Astrocyte (in vitro differentiated cells and primary cell): ENCODE measurements at regions not wholly inside any gene's neighbourhood (a gene's known extent, or its start where the extent isn't known, plus 50 kb on each side); places are given as distances from the start of the nearest gene placed in this dataset.
"Not testable (repeated sequence)": the region's sequence is repeated elsewhere in the genome, so short reads cannot be mapped to it uniquely, and the experiment has no call there.

Source experiments
- DNase-seq: peaks from one replicate; pipeline ENCODE4 v3.0.0-alpha.2; 2010; ENCODE audit warnings: low read depth
- FAIRE-seq: peaks from 2 replicates; lab custom pipeline; 2011; peaks lifted over from hg19 to GRCh38; lab: Jason Lieb, UNC
- H2AFZ ChIP-seq: 2 replicates; pipeline ENCODE4 v1.6.0; 2012; ENCODE audit warnings: low read depth, low read length, inconsistent platforms
- H3K27ac ChIP-seq: 2 replicates; pipeline ENCODE4 v1.5.1; 2011; ENCODE audit warnings: low read depth, low read length, inconsistent platforms
- H3K27me3 ChIP-seq: 2 replicates; pipeline ENCODE4 v1.6.0; 2011; ENCODE audit warnings: low read length, inconsistent platforms; ENCODE audit not compliant: insufficient read depth
- H3K36me3 ChIP-seq: 2 replicates; pipeline ENCODE4 v1.5.1; 2011; ENCODE audit warnings: low read length, inconsistent platforms; ENCODE audit not compliant: insufficient read depth
- H3K4me1 ChIP-seq: 2 replicates; pipeline ENCODE4 v1.5.1; 2011; ENCODE audit warnings: low read length, inconsistent platforms; ENCODE audit not compliant: insufficient read depth
- H3K4me2 ChIP-seq: 2 replicates; pipeline ENCODE4 v1.6.0; 2012; ENCODE audit warnings: low read length, inconsistent platforms
- H3K4me3 ChIP-seq: 2 replicates; pipeline ENCODE4 v1.5.1; 2011; ENCODE audit warnings: low read depth, mild to moderate bottlenecking, low read length, inconsistent platforms; ENCODE audit not compliant: insufficient read depth
- H3K79me2 ChIP-seq: 2 replicates; pipeline ENCODE4 v1.6.0; 2012; ENCODE audit warnings: mild to moderate bottlenecking, low read length, inconsistent platforms; ENCODE audit not compliant: insufficient read depth
- H3K9ac ChIP-seq: 2 replicates; pipeline ENCODE4 v1.6.0; 2012; ENCODE audit warnings: mild to moderate bottlenecking, low read length, inconsistent platforms
- H3K9me3 ChIP-seq: 2 replicates; pipeline ENCODE4 v1.5.1; 2012; ENCODE audit warnings: low read depth, mild to moderate bottlenecking, low read length, inconsistent platforms; ENCODE audit not compliant: insufficient read depth
- H4K20me1 ChIP-seq: 2 replicates; pipeline ENCODE4 v1.6.0; 2012; ENCODE audit warnings: low read length, inconsistent platforms; ENCODE audit not compliant: insufficient read depth
- H3K27ac Mint-ChIP-seq: one replicate; pipeline ENCODE4 v1.8.0; 2021; ENCODE audit warnings: mild to moderate bottlenecking, mixed read lengths; ENCODE audit not compliant: unreplicated experiment
- H3K27me3 Mint-ChIP-seq: one replicate; pipeline ENCODE4 v1.8.0; 2021; ENCODE audit warnings: low read depth, mixed read lengths; ENCODE audit not compliant: unreplicated experiment
- H3K36me3 Mint-ChIP-seq: one replicate; pipeline ENCODE4 v1.8.0; 2021; ENCODE audit warnings: low read depth, mixed read lengths; ENCODE audit not compliant: unreplicated experiment
- H3K4me1 Mint-ChIP-seq: one replicate; pipeline ENCODE4 v1.8.0; 2021; ENCODE audit warnings: low read depth, mixed read lengths; ENCODE audit not compliant: unreplicated experiment
- H3K4me3 Mint-ChIP-seq: one replicate; pipeline ENCODE4 v1.8.0; 2021; ENCODE audit warnings: mild to moderate bottlenecking, moderate library complexity, mixed read lengths; ENCODE audit not compliant: unreplicated experiment
- H3K9me3 Mint-ChIP-seq: one replicate; pipeline ENCODE4 v1.8.0; 2021; ENCODE audit warnings: mild to moderate bottlenecking, mixed read lengths; ENCODE audit not compliant: unreplicated experiment
- CTCF ChIP-seq: IDR thresholded peaks from 2 replicates; pipeline ENCODE4 v1.5.1; 2011; ENCODE audit warnings: low read depth, mild to moderate bottlenecking, inconsistent platforms, low read length, moderate library complexity; ENCODE audit not compliant: insufficient read depth
- EZH2 ChIP-seq: IDR thresholded peaks from 2 replicates; pipeline ENCODE4 v1.6.1; 2012; ENCODE audit warnings: mild to moderate bottlenecking, low read length, inconsistent platforms; ENCODE audit not compliant: insufficient read depth

DNA sequence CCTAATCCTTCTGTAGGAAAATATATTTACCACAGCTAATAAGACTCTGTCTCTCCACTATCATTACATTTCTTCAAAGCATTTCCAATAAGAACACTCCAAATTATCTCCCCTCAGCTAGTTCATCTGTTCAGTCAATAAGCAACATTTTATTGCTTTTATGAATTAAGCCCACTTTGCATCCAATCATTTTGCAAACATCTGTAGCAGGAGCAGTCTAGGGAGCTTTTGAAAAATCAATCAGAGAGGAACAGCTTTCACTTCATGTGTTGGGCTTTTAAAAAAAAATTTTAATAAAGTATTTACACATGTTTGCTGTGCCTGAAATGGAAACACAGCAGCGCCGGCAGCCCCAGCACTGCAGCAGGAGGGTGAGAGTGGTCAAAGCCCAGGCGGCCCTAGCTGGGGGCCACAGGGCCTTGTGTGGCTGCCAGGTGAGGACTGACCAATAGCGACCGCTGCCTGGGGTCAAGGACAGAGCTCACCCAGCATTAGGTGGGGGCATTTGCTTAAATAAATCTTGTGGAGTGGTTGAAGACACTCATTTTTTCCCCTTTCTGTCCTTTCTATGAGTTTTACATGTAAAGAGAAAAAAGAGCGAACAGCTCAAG lies 250.7 kb downstream of the RNF144A start:
- no peaks in the 10 kb centered on the region for H3K9me3 ChIP-seq
- Mint-ChIP-seq H3K4me3 (no peak overlapping the region), H3K36me3 (no peaks in the 10 kb centered on the region), H3K27ac (no peak overlapping the region), H3K4me1 (peaks cover 4% of the 10 kb centered on the region), H3K27me3 (peaks cover 7% of the 10 kb centered on the region), H3K9me3 (no peaks in the 10 kb centered on the region)
- H4K20me1 ChIP-seq = no peaks in the 10 kb centered on the region
- H3K4me1 ChIP-seq = no peaks in the 10 kb centered on the region
- no peak for TF ChIP-seq CTCF
- no peak for TF ChIP-seq EZH2
- no peaks in the 10 kb centered on the region for H3K79me2 ChIP-seq
- H3K9ac ChIP-seq = no peak overlapping the region
- H3K36me3 ChIP-seq = no peaks in the 10 kb centered on the region
- H3K27ac ChIP-seq = no peak overlapping the region
- FAIRE-seq (no peak), DNase-seq (no peak)
- no peak overlapping the region for H2AFZ ChIP-seq
- no peak overlapping the region for H3K4me2 ChIP-seq
- no peaks in the 10 kb centered on the region for H3K27me3 ChIP-seq
- H3K4me3 ChIP-seq = no peak overlapping the region

- TF ChIP-seq EZH2 (no peak), CTCF (no peak)
Measured at GRCh38 chr2:7169593-7169992, 252.4 kb downstream of the RNF144A start.

DNA sequence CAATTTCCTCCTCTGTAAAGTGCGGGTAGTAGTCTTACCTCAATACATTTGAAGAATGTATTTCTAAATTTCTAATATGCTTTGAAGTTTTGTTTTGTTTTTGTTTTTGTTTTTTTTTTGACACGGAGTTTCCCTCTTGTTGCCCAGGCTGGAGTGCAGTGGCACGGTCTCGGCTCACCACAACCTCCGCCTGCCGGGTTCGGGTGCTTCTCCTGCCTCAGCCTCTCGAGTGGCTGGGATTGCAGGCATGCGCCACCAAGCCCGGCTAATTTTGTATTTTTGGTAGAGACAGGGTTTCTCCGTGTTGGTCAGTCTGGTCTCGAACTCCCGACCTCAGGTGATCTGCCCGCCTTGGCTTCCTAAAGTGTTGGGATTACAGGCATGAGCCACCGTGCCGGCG lies 261.8 kb downstream of the RNF144A start:
- H3K36me3 Mint-ChIP-seq, DNase-seq, H3K4me2 ChIP-seq, H2AFZ ChIP-seq, H3K27me3 ChIP-seq, H3K79me2 ChIP-seq, H3K4me1 ChIP-seq, H3K27ac ChIP-seq, FAIRE-seq, H3K9me3 Mint-ChIP-seq, H3K4me3 ChIP-seq, H3K9ac ChIP-seq, H3K27me3 Mint-ChIP-seq, H3K4me3 Mint-ChIP-seq, H3K36me3 ChIP-seq, H4K20me1 ChIP-seq, H3K27ac Mint-ChIP-seq, H3K9me3 ChIP-seq: not testable (repeated sequence)
- peaks cover 15% of the 10 kb centered on the region for H3K4me1 Mint-ChIP-seq

More at GRCh38 chr2:7169593-7169992, 252.4 kb downstream of the RNF144A start:
- Mint-ChIP-seq H3K4me1 (no peaks in the 10 kb centered on the region), H3K36me3 (no peaks in the 10 kb centered on the region), H3K27me3 (peaks cover 7% of the 10 kb centered on the region), H3K27ac (no peak overlapping the region), H3K4me3 (no peak overlapping the region), H3K9me3 (no peaks in the 10 kb centered on the region)
- Histone ChIP-seq H3K27me3 (no peaks in the 10 kb centered on the region), H3K27ac (no peak overlapping the region), H2AFZ (no peak overlapping the region), H3K4me3 (no peak overlapping the region), H4K20me1 (no peaks in the 10 kb centered on the region), H3K4me2 (no peak overlapping the region), H3K4me1 (no peaks in the 10 kb centered on the region), H3K9ac (no peak overlapping the region), H3K36me3 (no peaks in the 10 kb centered on the region), H3K79me2 (no peaks in the 10 kb centered on the region), H3K9me3 (no peaks in the 10 kb centered on the region)
- DNase-seq = no peak
- FAIRE-seq = no peak
